Fibroblast of skin of left biceps (primary cell): ENCODE measurements at regions not wholly inside any gene's neighbourhood (a gene's known extent, or its start where the extent isn't known, plus 50 kb on each side); places are given as distances from the start of the nearest gene placed in this dataset.
A peak's percentile ranks its signal among the peaks of the same experiment; 100 is the strongest.
"Not testable (repeated sequence)": the region's sequence is repeated elsewhere in the genome, so short reads cannot be mapped to it uniquely, and the experiment has no call there.

Source experiments
- DNase-seq, 2 experiments: peaks; one replicate each; pipeline ENCODE4 v3.0.0-alpha.2; 2013; ENCODE audit warnings: low read depth in 2 of 2

- no peak for DNase-seq
Observed at GRCh38 chr3:166526881-166527280, 689.7 kb upstream of the BCHE start.

- DNase-seq = no peak
Observed at GRCh38 chr3:166522017-166522416, 684.8 kb upstream of the BCHE start.

- no peak for DNase-seq
Observed at GRCh38 chr3:166519443-166519842, 682.2 kb upstream of the BCHE start.

GRCh38 chr3:166518040-166518439, 680.8 kb upstream of the BCHE start:
- DNase-seq = no peak

- DNase-seq = no peak
Observed at GRCh38 chr3:166510382-166510781, 673.2 kb upstream of the BCHE start.

GRCh38 chr3:166500420-166500819, 663.2 kb upstream of the BCHE start:
- not testable (repeated sequence) for DNase-seq

- DNase-seq = peak; percentile 66 to 79
Observed at GRCh38 chr3:166499636-166500035, 662.4 kb upstream of the BCHE start.

- no peak for DNase-seq
Observed at GRCh38 chr3:166498446-166498845, 661.2 kb upstream of the BCHE start.

GRCh38 chr3:166489826-166490225, 652.6 kb upstream of the BCHE start:
- no peak for DNase-seq

GRCh38 chr3:166488977-166489672, 651.9 kb upstream of the BCHE start:
- DNase-seq = no peak

- DNase-seq = no peak
Observed at GRCh38 chr3:166484470-166484869, 647.2 kb upstream of the BCHE start.

- no peak for DNase-seq
Observed at GRCh38 chr3:166481340-166481739, 644.1 kb upstream of the BCHE start.

- no peak for DNase-seq
Observed at GRCh38 chr3:166478356-166478755, 641.1 kb upstream of the BCHE start.

GRCh38 chr3:166473501-166473900, 636.3 kb upstream of the BCHE start:
- DNase-seq = no peak

- DNase-seq = no peak
Observed at GRCh38 chr3:166472015-166472414, 634.8 kb upstream of the BCHE start.

- no peak for DNase-seq
Observed at GRCh38 chr3:166471074-166471767, 634.0 kb upstream of the BCHE start.

GRCh38 chr3:166462891-166463470, 625.8 kb upstream of the BCHE start:
- no peak for DNase-seq

- DNase-seq = no peak
Observed at GRCh38 chr3:166461626-166462025, 624.4 kb upstream of the BCHE start.

GRCh38 chr3:166457382-166457781, 620.2 kb upstream of the BCHE start:
- no peak for DNase-seq

- DNase-seq = peak; percentile 67 to 75
Observed at GRCh38 chr3:166456286-166456685, 619.1 kb upstream of the BCHE start.

- peak; percentile 71 to 79 for DNase-seq
Observed at GRCh38 chr3:166455744-166456143, 618.5 kb upstream of the BCHE start.

- no peak for DNase-seq
Observed at GRCh38 chr3:166453478-166453877, 616.3 kb upstream of the BCHE start.

GRCh38 chr3:166451997-166452396, 614.8 kb upstream of the BCHE start:
- DNase-seq = no peak
